ENCODE measurements at regions not wholly inside any gene's neighbourhood (a gene's known extent, or its start where the extent isn't known, plus 50 kb on each side); places are given as distances from the start of the nearest gene placed in this dataset.
A peak's percentile ranks its signal among the peaks of the same experiment; 100 is the strongest.

GRCh38 chr12:118467641-118468305 is 91.4 kb downstream of the SUDS3 start:
- peak; percentile 35 to 51 for ATAC-seq

GRCh38 chr12:118472940-118473339 is 96.6 kb downstream of the SUDS3 start:
- ATAC-seq, result no peak

- no peak for ATAC-seq
Measured at GRCh38 chr12:118480235-118480634, 103.9 kb downstream of the SUDS3 start.

- ATAC-seq, result no peak
Measured at GRCh38 chr12:118488034-118488433, 111.7 kb downstream of the SUDS3 start.

GRCh38 chr12:118493962-118494361 is 117.6 kb downstream of the SUDS3 start:
- ATAC-seq, result no peak

- no peak for ATAC-seq
Measured at GRCh38 chr12:118494776-118495175, 118.4 kb downstream of the SUDS3 start.

GRCh38 chr12:118495296-118495695 is 118.9 kb downstream of the SUDS3 start:
- ATAC-seq, result no peak

- no peak for ATAC-seq
Measured at GRCh38 chr12:118498171-118498570, 121.8 kb downstream of the SUDS3 start.

GRCh38 chr12:118500299-118500698 is 123.9 kb downstream of the SUDS3 start:
- ATAC-seq, result no peak

- ATAC-seq, result no peak
Measured at GRCh38 chr12:118501489-118501888, 125.1 kb downstream of the SUDS3 start.

GRCh38 chr12:118503476-118503875 is 127.1 kb downstream of the SUDS3 start:
- no peak for ATAC-seq

GRCh38 chr12:118512669-118513068 is 136.3 kb downstream of the SUDS3 start:
- ATAC-seq, result no peak

GRCh38 chr12:118513611-118514010 is 137.3 kb downstream of the SUDS3 start:
- ATAC-seq, result no peak

- no peak for ATAC-seq
Measured at GRCh38 chr12:118514297-118514696, 137.9 kb downstream of the SUDS3 start.

- no peak for ATAC-seq
Measured at GRCh38 chr12:118520214-118521035, 144.1 kb downstream of the SUDS3 start.

GRCh38 chr12:118521036-118521370 is 144.6 kb downstream of the SUDS3 start:
- ATAC-seq, result no peak

GRCh38 chr12:118524446-118524845 is 148.1 kb downstream of the SUDS3 start:
- no peak for ATAC-seq

- ATAC-seq, result no peak
Measured at GRCh38 chr12:118525216-118525615, 148.9 kb downstream of the SUDS3 start.

- ATAC-seq, result no peak
Measured at GRCh38 chr12:118526255-118527095, 150.1 kb downstream of the SUDS3 start.

- ATAC-seq, result no peak
Measured at GRCh38 chr12:118527310-118527709, 151.0 kb downstream of the SUDS3 start.

GRCh38 chr12:118528625-118529024 is 152.3 kb downstream of the SUDS3 start:
- no peak for ATAC-seq

- ATAC-seq, result no peak
Measured at GRCh38 chr12:118534003-118534402, 157.6 kb downstream of the SUDS3 start.

GRCh38 chr12:118536306-118536906 is 160.1 kb downstream of the SUDS3 start:
- ATAC-seq, result no peak
